ENCODE measurements at regions not wholly inside any gene's neighbourhood (a gene's known extent, or its start where the extent isn't known, plus 50 kb on each side); places are given as distances from the start of the nearest gene placed in this dataset.

GRCh38 chrX:42247241-42247640 is 323.9 kb upstream of the CASK start:
- TF ChIP-seq CTCF (IDR thresholded peaks at IDR 0.05; ENCODE audit: low read depth, low read length, missing input control) (no peak), MAX (IDR thresholded peaks at IDR 0.05) (no peak), RAD21 (IDR thresholded peaks at IDR 0.05) (no peak), JUND (IDR thresholded peaks at IDR 0.05) (no peak), TAF1 (conservative IDR thresholded peaks at IDR 0.05) (no peak), EGR1 (IDR thresholded peaks at IDR 0.05; ENCODE audit: low read depth in 2 of 2) (no peak)
